ENCODE measurements at regions not wholly inside any gene's neighbourhood (a gene's known extent, or its start where the extent isn't known, plus 50 kb on each side); places are given as distances from the start of the nearest gene placed in this dataset.

DNA sequence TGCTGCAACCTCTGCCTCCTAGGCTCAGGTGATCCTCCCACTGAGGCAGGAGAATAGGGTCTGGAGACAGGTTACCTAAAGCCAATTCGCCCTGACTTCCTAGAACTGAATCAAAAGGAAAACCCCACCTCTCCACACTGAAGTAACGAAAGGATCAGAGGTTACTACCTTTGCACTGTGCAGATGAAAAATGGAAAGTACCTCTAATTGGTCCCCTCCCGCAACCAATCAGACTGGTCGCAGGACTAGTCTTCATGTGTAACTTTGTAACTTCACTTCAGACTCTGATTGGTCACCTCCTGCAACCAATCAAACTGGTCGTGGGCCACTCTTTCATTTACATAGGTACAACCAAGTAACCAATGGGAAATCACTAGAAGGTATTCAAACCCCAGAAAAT lies 61.1 kb downstream of the ATXN3L start:
- TF ChIP-seq MXI1 (IDR thresholded peaks at IDR 0.05; ENCODE audit: borderline replicate concordance, low read depth, low read length) = no peak
- TF ChIP-seq, protein P1, sequence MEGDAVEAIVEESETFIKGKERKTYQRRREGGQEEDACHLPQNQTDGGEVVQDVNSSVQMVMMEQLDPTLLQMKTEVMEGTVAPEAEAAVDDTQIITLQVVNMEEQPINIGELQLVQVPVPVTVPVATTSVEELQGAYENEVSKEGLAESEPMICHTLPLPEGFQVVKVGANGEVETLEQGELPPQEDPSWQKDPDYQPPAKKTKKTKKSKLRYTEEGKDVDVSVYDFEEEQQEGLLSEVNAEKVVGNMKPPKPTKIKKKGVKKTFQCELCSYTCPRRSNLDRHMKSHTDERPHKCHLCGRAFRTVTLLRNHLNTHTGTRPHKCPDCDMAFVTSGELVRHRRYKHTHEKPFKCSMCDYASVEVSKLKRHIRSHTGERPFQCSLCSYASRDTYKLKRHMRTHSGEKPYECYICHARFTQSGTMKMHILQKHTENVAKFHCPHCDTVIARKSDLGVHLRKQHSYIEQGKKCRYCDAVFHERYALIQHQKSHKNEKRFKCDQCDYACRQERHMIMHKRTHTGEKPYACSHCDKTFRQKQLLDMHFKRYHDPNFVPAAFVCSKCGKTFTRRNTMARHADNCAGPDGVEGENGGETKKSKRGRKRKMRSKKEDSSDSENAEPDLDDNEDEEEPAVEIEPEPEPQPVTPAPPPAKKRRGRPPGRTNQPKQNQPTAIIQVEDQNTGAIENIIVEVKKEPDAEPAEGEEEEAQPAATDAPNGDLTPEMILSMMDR (conservative IDR thresholded peaks at IDR 0.05; ENCODE audit: low read depth, low read length) = no peak
- no peak for TF ChIP-seq RAD21 (IDR thresholded peaks at IDR 0.05; ENCODE audit: low read length)
- no peak for TF ChIP-seq POLR2A (IDR thresholded peaks at IDR 0.05; ENCODE audit: low read depth, low read length)
- no peak for TF ChIP-seq FOS (IDR thresholded peaks at IDR 0.05; ENCODE audit: low read depth, low read length)
- TF ChIP-seq CHD1 (IDR thresholded peaks at IDR 0.05; ENCODE audit: low read depth, low read length) = no peak
- TF ChIP-seq, protein P2, sequence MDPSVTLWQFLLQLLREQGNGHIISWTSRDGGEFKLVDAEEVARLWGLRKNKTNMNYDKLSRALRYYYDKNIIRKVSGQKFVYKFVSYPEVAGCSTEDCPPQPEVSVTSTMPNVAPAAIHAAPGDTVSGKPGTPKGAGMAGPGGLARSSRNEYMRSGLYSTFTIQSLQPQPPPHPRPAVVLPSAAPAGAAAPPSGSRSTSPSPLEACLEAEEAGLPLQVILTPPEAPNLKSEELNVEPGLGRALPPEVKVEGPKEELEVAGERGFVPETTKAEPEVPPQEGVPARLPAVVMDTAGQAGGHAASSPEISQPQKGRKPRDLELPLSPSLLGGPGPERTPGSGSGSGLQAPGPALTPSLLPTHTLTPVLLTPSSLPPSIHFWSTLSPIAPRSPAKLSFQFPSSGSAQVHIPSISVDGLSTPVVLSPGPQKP (IDR thresholded peaks at IDR 0.05; ENCODE audit: borderline replicate concordance, low read depth, low read length) = no peak
